H1 (cell line): ENCODE measurements at regions not wholly inside any gene's neighbourhood (a gene's known extent, or its start where the extent isn't known, plus 50 kb on each side); places are given as distances from the start of the nearest gene placed in this dataset.

Experiments used
- CTCF ChIA-PET: fragments of 300-600 bp; sonication (Branson Sonifier 250); formaldehyde crosslinking; loops from one replicate; lab custom pipeline; 2021; ENCODE audit not compliant: partially characterized antibody; lab: Charles Lee
- POLR2A ChIA-PET: fragments of 300-600 bp; sonication (Branson Sonifier 250); formaldehyde crosslinking; loops from one replicate; lab custom pipeline; 2021; ENCODE audit warnings: inconsistent platforms; ENCODE audit not compliant: partially characterized antibody; lab: Charles Lee
- DNase-seq, 2 experiments: peaks; one replicate each; pipeline versions ENCODE4 v3.0.0 to v3.0.0-alpha.2; 2010 to 2022; ENCODE audit warnings: low spot score in 2 of 2, low read depth in 1 of 2, mixed read lengths in 1 of 2
- FAIRE-seq: peaks from 2 replicates; lab custom pipeline; 2011; peaks lifted over from hg19 to GRCh38; lab: Jason Lieb, UNC
- H2AFZ ChIP-seq: 2 replicates; pipeline ENCODE4 v1.8.1; 2012; ENCODE audit warnings: low read length, inconsistent platforms
- H2AK5ac ChIP-seq: 2 replicates; pipeline ENCODE4 v1.6.1; 2013; ENCODE audit warnings: low read depth, low read length
- H2BK120ac ChIP-seq: replicated peaks from 2 replicates; pipeline ENCODE3; 2013; ENCODE audit warnings: low read depth, low read length, inconsistent platforms
- H2BK12ac ChIP-seq: 2 replicates; pipeline ENCODE4 v1.6.1; 2013; ENCODE audit warnings: low read depth, low read length
- H2BK15ac ChIP-seq: 2 replicates; pipeline ENCODE4 v1.6.1; 2013; ENCODE audit warnings: low read length
- H2BK20ac ChIP-seq: 2 replicates; pipeline ENCODE4 v1.6.1; 2013; ENCODE audit warnings: low read length
- H2BK5ac ChIP-seq: 2 replicates; pipeline ENCODE4 v1.6.1; 2013; ENCODE audit warnings: low read depth, low read length
- H3K14ac ChIP-seq: 2 replicates; pipeline ENCODE4 v1.6.1; 2013; ENCODE audit warnings: inconsistent platforms; ENCODE audit not compliant: insufficient read length
- H3K18ac ChIP-seq: 2 replicates; pipeline ENCODE4 v1.6.1; 2013; ENCODE audit warnings: low read length; ENCODE audit errors: extremely low read depth
- H3K23ac ChIP-seq: 2 replicates; pipeline ENCODE4 v1.6.1; 2013; ENCODE audit warnings: inconsistent platforms; ENCODE audit not compliant: insufficient read length
- H3K23me2 ChIP-seq: 2 replicates; pipeline ENCODE4 v1.6.1; 2013; ENCODE audit warnings: low read depth, low read length
- H3K27ac ChIP-seq: 2 replicates; pipeline ENCODE4 v1.6.1; 2011; ENCODE audit warnings: low read depth, low read length, inconsistent platforms
- H3K27me3 ChIP-seq, 4 experiments: replicated peaks in 1 of 4; 1 replicate in 1 of 4; 2 replicates in 3 of 4; pipeline versions ENCODE4 v1.6.1 to v1.8.1; 2011 to 2013; ENCODE audit warnings: low read length in 3 of 4, mild to moderate bottlenecking in 3 of 4, inconsistent platforms in 2 of 4, mixed read lengths in 2 of 4, moderate library complexity in 1 of 4; ENCODE audit not compliant: control insufficient read depth in 3 of 4, insufficient read depth in 3 of 4; ENCODE audit errors: extremely low read depth in 1 of 4
- H3K36me3 ChIP-seq, 4 experiments: 2 replicates each; pipeline versions ENCODE4 v1.6.1 to v1.8.1; 2011 to 2013; ENCODE audit warnings: mild to moderate bottlenecking in 4 of 4, low read length in 3 of 4, moderate library complexity in 2 of 4, control low read depth in 1 of 4, inconsistent platforms in 1 of 4; ENCODE audit not compliant: insufficient read depth in 4 of 4, control insufficient read depth in 2 of 4
- H3K4ac ChIP-seq: replicated peaks from 2 replicates; pipeline ENCODE3; 2013; ENCODE audit warnings: low read length, low read depth, mixed read lengths, inconsistent platforms; ENCODE audit not compliant: insufficient read length
- H3K4me1 ChIP-seq, 4 experiments: replicated peaks in 1 of 4; 1 replicate in 1 of 4; 2 replicates in 3 of 4; pipeline versions ENCODE4 v1.6.1 to v1.8.1; 2011 to 2013; ENCODE audit warnings: low read length in 3 of 4, inconsistent platforms in 2 of 4, mixed read lengths in 1 of 4; ENCODE audit not compliant: insufficient read depth in 4 of 4, control insufficient read depth in 3 of 4
- H3K4me2 ChIP-seq, 2 experiments: 2 replicates each; pipeline versions ENCODE4 v1.6.1 to v1.8.1; 2011 to 2013; ENCODE audit warnings: low read depth in 2 of 2, low read length in 2 of 2, control low read depth in 1 of 2, inconsistent platforms in 1 of 2, mild to moderate bottlenecking in 1 of 2; ENCODE audit not compliant: insufficient read depth in 1 of 2
- H3K4me3 ChIP-seq, 4 experiments: fragments of 200-600, 300-600 bp in 1 of 4; sonication (generic), shearing (Covaris generic), sonication (Bioruptor Twin) in 1 of 4; 2 replicates each; pipeline versions ENCODE4 v1.5.1 to v1.8.1; 2011 to 2016; ENCODE audit warnings: low read length in 4 of 4, low read depth in 3 of 4, control low read depth in 2 of 4, inconsistent platforms in 2 of 4, mild to moderate bottlenecking in 2 of 4, mixed read lengths in 1 of 4, moderate library complexity in 1 of 4; ENCODE audit not compliant: insufficient read depth in 2 of 4; ENCODE audit errors: extremely low read depth in 1 of 4
- H3K56ac ChIP-seq: replicated peaks from 2 replicates; pipeline ENCODE3; 2013; ENCODE audit warnings: low read depth, mild to moderate bottlenecking, mixed read lengths, low read length, inconsistent platforms; ENCODE audit not compliant: insufficient read length
- H3K79me1 ChIP-seq: 2 replicates; pipeline ENCODE4 v1.6.1; 2013; ENCODE audit warnings: low read depth, low read length, control low read depth
- H3K79me2 ChIP-seq, 2 experiments: 2 replicates each; pipeline versions ENCODE4 v1.6.1 to v1.8.1; 2012 to 2013; ENCODE audit warnings: low read length in 2 of 2, mild to moderate bottlenecking in 2 of 2, inconsistent platforms in 1 of 2; ENCODE audit not compliant: insufficient read depth in 2 of 2, control insufficient read depth in 1 of 2
- H3K9ac ChIP-seq, 4 experiments: replicated peaks in 1 of 4; 1 replicate in 1 of 4; 2 replicates in 3 of 4; pipeline versions ENCODE4 v1.6.1 to v1.8.1; 2011 to 2013; ENCODE audit warnings: low read depth in 3 of 4, low read length in 3 of 4, control low read depth in 2 of 4, mild to moderate bottlenecking in 2 of 4, moderate library complexity in 2 of 4, inconsistent platforms in 1 of 4; ENCODE audit errors: extremely low read depth in 1 of 4
- H3K9me3 ChIP-seq, 2 experiments: 2 replicates each; pipeline versions ENCODE4 v1.6.1 to v1.8.1; 2012 to 2013; ENCODE audit warnings: mild to moderate bottlenecking in 2 of 2, moderate library complexity in 2 of 2, control low read depth in 1 of 2, inconsistent platforms in 1 of 2, low read depth in 1 of 2, low read length in 1 of 2, mixed read lengths in 1 of 2; ENCODE audit not compliant: insufficient read depth in 2 of 2
- H4K20me1 ChIP-seq, 2 experiments: replicated peaks in 1 of 2; 2 replicates each; pipeline versions ENCODE3 to v1.8.1; 2011 to 2013; ENCODE audit warnings: inconsistent platforms in 2 of 2, low read length in 2 of 2, mild to moderate bottlenecking in 1 of 2; ENCODE audit not compliant: insufficient read depth in 2 of 2, control insufficient read depth in 1 of 2
- H4K5ac ChIP-seq: 2 replicates; pipeline ENCODE4 v1.6.1; 2013; ENCODE audit warnings: low read length, low read depth, mixed read lengths, inconsistent platforms; ENCODE audit not compliant: insufficient read length
- H4K8ac ChIP-seq: 2 replicates; pipeline ENCODE4 v1.8.0; 2013; ENCODE audit warnings: mild to moderate bottlenecking, moderate library complexity, low read length, inconsistent platforms; ENCODE audit not compliant: insufficient read depth; ENCODE audit errors: extremely low read depth
- H4K91ac ChIP-seq: replicated peaks from 2 replicates; pipeline ENCODE3; 2013; ENCODE audit warnings: low read length, mixed read lengths, inconsistent platforms; ENCODE audit not compliant: insufficient read length
- BACH1 ChIP-seq: IDR thresholded peaks from 2 replicates; pipeline ENCODE4 v1.6.1; 2012; ENCODE audit warnings: low read length, improper control_type of control experiment
- CREB1 ChIP-seq: IDR thresholded peaks from 2 replicates; pipeline ENCODE4 v1.6.1; 2012; ENCODE audit warnings: inconsistent platforms
- GTF2F1 ChIP-seq: IDR thresholded peaks from 2 replicates; pipeline ENCODE4 v1.6.1; 2012; ENCODE audit warnings: low read depth, low read length, improper control_type of control experiment, borderline replicate concordance
- HDAC6 ChIP-seq: IDR thresholded peaks from one replicate; pipeline ENCODE4 v1.7.1; 2012; ENCODE audit warnings: low read depth, mild to moderate bottlenecking, inconsistent platforms, low read length, moderate library complexity
- JUND ChIP-seq: IDR thresholded peaks from 2 replicates; pipeline ENCODE4 v1.6.1; 2011; ENCODE audit warnings: mild to moderate bottlenecking, improper control_type of control experiment, low read length
- KDM5A ChIP-seq: fragments of 200-600 bp; IDR thresholded peaks from 2 replicates; pipeline ENCODE4 v1.7.1; 2012; ENCODE audit warnings: mild to moderate bottlenecking, low read length, inconsistent platforms, mixed read lengths
- NANOG ChIP-seq: IDR thresholded peaks from 2 replicates; pipeline ENCODE4 v1.6.1; 2011; ENCODE audit warnings: low read length, low read depth, mild to moderate bottlenecking, inconsistent platforms; ENCODE audit not compliant: insufficient read depth, poor library complexity, severe bottlenecking
- RAD21 ChIP-seq, 2 experiments: IDR thresholded peaks in 1 of 2; conservative IDR thresholded peaks in 1 of 2; 2 replicates each; pipeline ENCODE4 v1.6.1; 2011; ENCODE audit warnings: low read depth in 2 of 2, low read length in 2 of 2, improper control_type of control experiment in 1 of 2, inconsistent platforms in 1 of 2, mild to moderate bottlenecking in 1 of 2, moderate library complexity in 1 of 2
- RXRA ChIP-seq: IDR thresholded peaks from 2 replicates; pipeline ENCODE4 v1.6.1; 2011; ENCODE audit warnings: low read depth, mild to moderate bottlenecking, low read length, moderate library complexity; ENCODE audit not compliant: insufficient read depth
- SIN3A ChIP-seq, 2 experiments: IDR thresholded peaks in 1 of 2; conservative IDR thresholded peaks in 1 of 2; 2 replicates each; pipeline ENCODE4 v1.6.1; 2011 to 2012; ENCODE audit warnings: low read length in 2 of 2, improper control_type of control experiment in 1 of 2, low read depth in 1 of 2, mild to moderate bottlenecking in 1 of 2
- SIRT6 ChIP-seq: IDR thresholded peaks from one replicate; pipeline ENCODE4 v1.7.1; 2012; ENCODE audit warnings: low read length, inconsistent platforms
- SP1 ChIP-seq: IDR thresholded peaks from 2 replicates; pipeline ENCODE4 v1.6.1; 2011; ENCODE audit warnings: low read depth, low read length
- SP2 ChIP-seq: IDR thresholded peaks from 2 replicates; pipeline ENCODE4 v1.6.1; 2012; ENCODE audit warnings: mild to moderate bottlenecking, low read length, inconsistent platforms
- SP4 ChIP-seq: IDR thresholded peaks from 2 replicates; pipeline ENCODE4 v1.6.1; 2012; ENCODE audit warnings: low read length, inconsistent platforms
- ZNF274 ChIP-seq: IDR thresholded peaks from 2 replicates; pipeline ENCODE4 v1.7.0; 2012; ENCODE audit warnings: low read length, borderline replicate concordance; ENCODE audit errors: extremely low read depth
- WGBS, 2 experiments: shearing (Covaris generic) in 1 of 2; methylation state at CpG; one replicate each; pipeline versions ENCODE4 v1.1.6 to v1.1.7; 2013 to 2015; ENCODE audit warnings: low lambda C conversion rate in 2 of 2, mixed read lengths in 2 of 2, inconsistent platforms in 1 of 2, low coverage in 1 of 2, missing lambda C conversion rate in 1 of 2; ENCODE audit not compliant: insufficient replicate concordance in 2 of 2, insufficient coverage in 1 of 2, insufficient read length in 1 of 2; ENCODE audit errors: extremely low coverage in 1 of 2, missing lambda C conversion rate in 1 of 2; 5-methylcytosine and 5-hydroxymethylcytosine counted together

DNA sequence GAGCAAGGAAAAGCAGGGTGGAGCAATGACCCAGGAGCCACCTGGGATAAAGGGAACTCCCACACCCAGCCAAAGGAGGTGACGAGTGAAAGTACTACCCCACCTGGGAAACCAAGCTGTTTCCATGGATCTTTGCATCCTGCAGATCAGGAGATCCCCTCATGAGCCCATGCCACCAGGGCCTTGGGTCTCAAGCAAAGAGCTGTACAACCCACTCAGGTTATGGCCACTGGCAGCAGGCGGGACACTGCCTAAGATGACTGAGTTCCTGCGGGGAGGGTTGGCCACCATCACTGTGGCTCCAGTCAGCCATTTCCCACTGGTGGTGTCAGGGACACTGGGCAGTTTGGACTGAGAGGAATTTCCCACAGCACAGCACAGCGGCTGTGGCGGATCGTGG, 225.7 kb downstream of the CDH9 start:
- ChIA-PET CTCF (no interaction called here), POLR2A (no interaction called here)
- H3K4me1 ChIP-seq: no peaks in the 10 kb centered on the region
- 97% methylated on average over 6 of the region's 6 CpGs; no CpG with 5 or more reads in 1 of the 2 experiments for WGBS, 2 experiments
- no peak overlapping the region for H3K18ac ChIP-seq
- no peak overlapping the region for H3K23ac ChIP-seq
- H4K5ac ChIP-seq: no peak overlapping the region
- no peaks in the 10 kb centered on the region for H4K20me1 ChIP-seq
- H3K56ac ChIP-seq: no peak overlapping the region
- no peaks in the 10 kb centered on the region for H3K23me2 ChIP-seq
- H3K4ac ChIP-seq: no peak overlapping the region
- H2BK20ac ChIP-seq: no peak overlapping the region
- no peaks in the 10 kb centered on the region for H3K79me1 ChIP-seq
- no peak overlapping the region for H3K14ac ChIP-seq
- no peak overlapping the region for H2BK120ac ChIP-seq
- DNase-seq: no peak
- H3K27ac ChIP-seq: no peak overlapping the region
- no peak overlapping the region for H3K4me2 ChIP-seq
- H3K36me3 ChIP-seq: no peaks in the 10 kb centered on the region
- no peak overlapping the region for H2AK5ac ChIP-seq
- H2BK5ac ChIP-seq: no peak overlapping the region
- no peak for FAIRE-seq
- no peak overlapping the region for H2BK15ac ChIP-seq
- H4K8ac ChIP-seq: no peak overlapping the region
- H3K79me2 ChIP-seq: no peaks in the 10 kb centered on the region
- H3K9me3 ChIP-seq: peaks cover 0 to 2% of the 10 kb centered on the region in 2 experiments; a peak in 1 of 4 replicates
- H2BK12ac ChIP-seq: no peak overlapping the region
- H3K4me3 ChIP-seq: no peak overlapping the region
- H4K91ac ChIP-seq: no peak overlapping the region
- peak overlapping the region; percentile 62; the same call in 1 of the 2 replicates for H2AFZ ChIP-seq
- H3K27me3 ChIP-seq: no peaks in the 10 kb centered on the region
- no peak overlapping the region for H3K9ac ChIP-seq
- TF ChIP-seq RAD21 (IDR thresholded peaks at IDR 0.05 in 1 of 2, conservative IDR thresholded peaks at IDR 0.05 in 1 of 2; ENCODE audit: low read depth in 2 of 2, low read length in 2 of 2): no peak
- no peak for TF ChIP-seq NANOG
- no peak for TF ChIP-seq SP2
- TF ChIP-seq CREB1: no peak
- TF ChIP-seq RXRA: no peak
- no peak for TF ChIP-seq ZNF274
- no peak for TF ChIP-seq KDM5A
- TF ChIP-seq JUND: no peak
- TF ChIP-seq SIN3A (conservative IDR thresholded peaks at IDR 0.05 in 1 of 2, IDR thresholded peaks at IDR 0.05 in 1 of 2; ENCODE audit: low read depth in 1 of 2, low read length in 2 of 2): no peak
- no peak for TF ChIP-seq SP4
- TF ChIP-seq HDAC6: no peak
- no peak for TF ChIP-seq SP1
- TF ChIP-seq BACH1: no peak
- no peak for TF ChIP-seq GTF2F1
- no peak for TF ChIP-seq SIRT6
